A673 (cell line): ENCODE measurements at regions not wholly inside any gene's neighbourhood (a gene's known extent, or its start where the extent isn't known, plus 50 kb on each side); places are given as distances from the start of the nearest gene placed in this dataset.

Experiments
- EZH2 ChIP-seq: fragments of 200-600 bp; sonication (generic); IDR thresholded peaks from 2 replicates; pipeline ENCODE4 v1.6.1; 2017; ENCODE audit warnings: borderline replicate concordance, low read depth, mild to moderate bottlenecking, mixed read lengths, antibody characterized with exemption, low read length; ENCODE audit not compliant: poor library complexity, severe bottlenecking
- TF ChIP-seq, protein P1 (sequence below): fragments of 300-800, 200-600 bp; sonication (generic); conservative IDR thresholded peaks from 2 replicates; pipeline ENCODE4 v1.5.1; 2017; ENCODE audit warnings: low read depth, mild to moderate bottlenecking, antibody characterized with exemption, low read length, moderate library complexity, mixed read lengths

DNA sequence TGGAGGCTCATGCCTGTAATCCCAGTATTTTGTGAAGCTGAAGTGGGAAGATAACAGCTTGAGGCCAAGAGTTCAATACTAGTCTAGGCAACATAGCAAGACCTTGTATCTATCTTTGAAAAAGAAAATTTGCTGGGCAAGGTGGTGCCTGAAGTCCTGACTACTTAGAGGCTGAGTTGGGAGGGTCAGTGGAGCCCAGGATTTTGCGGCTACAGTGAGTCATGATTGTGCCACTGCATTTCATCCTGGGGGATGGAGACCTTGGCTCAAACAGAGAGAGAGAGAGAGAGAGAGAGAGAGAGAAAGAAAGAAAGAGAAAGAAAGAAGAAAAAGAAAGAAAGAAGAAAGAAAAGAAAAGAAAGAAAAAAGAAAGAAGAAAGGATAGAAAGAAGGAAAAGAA lies 1872.3 kb upstream of the PCDH20 start:
- TF ChIP-seq, protein P1, sequence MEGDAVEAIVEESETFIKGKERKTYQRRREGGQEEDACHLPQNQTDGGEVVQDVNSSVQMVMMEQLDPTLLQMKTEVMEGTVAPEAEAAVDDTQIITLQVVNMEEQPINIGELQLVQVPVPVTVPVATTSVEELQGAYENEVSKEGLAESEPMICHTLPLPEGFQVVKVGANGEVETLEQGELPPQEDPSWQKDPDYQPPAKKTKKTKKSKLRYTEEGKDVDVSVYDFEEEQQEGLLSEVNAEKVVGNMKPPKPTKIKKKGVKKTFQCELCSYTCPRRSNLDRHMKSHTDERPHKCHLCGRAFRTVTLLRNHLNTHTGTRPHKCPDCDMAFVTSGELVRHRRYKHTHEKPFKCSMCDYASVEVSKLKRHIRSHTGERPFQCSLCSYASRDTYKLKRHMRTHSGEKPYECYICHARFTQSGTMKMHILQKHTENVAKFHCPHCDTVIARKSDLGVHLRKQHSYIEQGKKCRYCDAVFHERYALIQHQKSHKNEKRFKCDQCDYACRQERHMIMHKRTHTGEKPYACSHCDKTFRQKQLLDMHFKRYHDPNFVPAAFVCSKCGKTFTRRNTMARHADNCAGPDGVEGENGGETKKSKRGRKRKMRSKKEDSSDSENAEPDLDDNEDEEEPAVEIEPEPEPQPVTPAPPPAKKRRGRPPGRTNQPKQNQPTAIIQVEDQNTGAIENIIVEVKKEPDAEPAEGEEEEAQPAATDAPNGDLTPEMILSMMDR: no peak
- TF ChIP-seq EZH2: no peak
